HG03432 (cell line): ENCODE measurements at regions not wholly inside any gene's neighbourhood (a gene's known extent, or its start where the extent isn't known, plus 50 kb on each side); places are given as distances from the start of the nearest gene placed in this dataset.

ENCODE experiments used
- ATAC-seq: cut with Tn5 transposase; IDR thresholded peaks from one replicate; pipeline ENCODE4 v1.9.1; 2021; ENCODE audit warnings: mild to moderate bottlenecking, moderate library complexity; ENCODE audit not compliant: unreplicated experiment

DNA sequence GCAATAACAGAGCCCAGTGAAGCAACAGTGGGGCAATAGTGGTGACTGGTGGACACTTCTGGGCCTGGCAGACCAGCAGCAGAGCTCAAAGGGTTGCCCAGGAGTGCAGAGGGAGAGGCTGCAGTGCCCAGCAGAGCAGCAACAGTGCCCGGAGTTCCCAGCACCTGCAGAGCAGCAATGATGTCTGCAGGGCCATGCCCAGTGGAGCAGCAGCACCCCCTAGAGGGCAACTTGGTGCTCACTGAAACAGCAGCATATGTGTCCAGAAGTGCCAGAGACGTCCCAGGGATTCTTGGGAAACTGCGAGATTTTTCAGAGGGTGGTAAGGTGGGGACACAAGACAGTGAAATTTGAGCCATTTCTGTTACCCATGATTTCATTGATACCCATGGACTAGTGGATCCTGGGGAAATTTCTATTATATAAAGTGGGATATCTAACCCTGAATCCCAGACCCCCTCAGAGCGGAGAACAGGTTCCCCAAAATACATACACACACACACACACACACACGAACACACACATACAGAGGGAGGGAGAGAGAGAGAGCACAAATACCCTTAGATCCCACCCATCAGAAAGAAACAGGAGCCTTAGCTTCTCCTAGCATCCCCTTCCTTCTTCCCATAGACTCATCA lies 156.9 kb upstream of the GJB5 start:
- ATAC-seq = no peak

DNA sequence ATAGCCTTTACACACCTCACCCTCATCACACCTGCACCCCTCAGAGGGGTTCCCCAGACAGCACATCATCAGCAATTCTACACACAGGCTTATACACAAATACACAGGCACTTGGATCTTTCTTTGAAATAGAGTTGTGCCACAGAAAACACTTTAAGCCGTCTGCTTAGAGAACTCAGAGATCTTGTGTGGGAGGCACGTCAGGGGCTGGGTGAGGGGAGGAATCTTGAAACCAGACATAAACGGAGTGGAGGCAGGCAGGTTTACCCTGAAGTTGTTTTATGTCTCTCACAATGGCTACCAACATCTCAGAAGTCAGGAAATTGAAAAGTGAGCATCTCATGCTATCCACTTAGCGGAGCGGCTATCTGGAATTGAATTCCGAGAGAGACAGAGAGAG lies 151.9 kb upstream of the GJB5 start:
- ATAC-seq = no peak

DNA sequence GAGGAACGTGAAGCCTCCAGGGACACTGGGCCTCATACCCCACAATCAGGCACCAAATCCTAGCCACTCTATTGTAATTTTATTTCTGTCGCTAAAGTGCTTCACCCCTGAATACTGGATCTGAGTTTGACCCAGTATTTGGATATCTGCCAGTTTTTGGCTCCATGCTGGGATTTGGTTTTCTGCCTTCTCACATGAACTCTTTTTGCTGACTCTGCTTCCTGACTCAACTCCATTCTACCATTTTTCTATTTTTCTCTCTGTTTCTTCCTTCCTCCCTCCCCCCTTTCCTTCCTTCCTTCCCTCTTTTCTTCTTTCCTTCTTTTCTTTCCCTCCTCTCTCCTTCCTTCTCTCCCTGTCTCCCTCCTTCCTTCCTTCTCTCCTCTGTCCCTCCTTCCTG lies 151.3 kb upstream of the GJB5 start:
- no peak for ATAC-seq

DNA sequence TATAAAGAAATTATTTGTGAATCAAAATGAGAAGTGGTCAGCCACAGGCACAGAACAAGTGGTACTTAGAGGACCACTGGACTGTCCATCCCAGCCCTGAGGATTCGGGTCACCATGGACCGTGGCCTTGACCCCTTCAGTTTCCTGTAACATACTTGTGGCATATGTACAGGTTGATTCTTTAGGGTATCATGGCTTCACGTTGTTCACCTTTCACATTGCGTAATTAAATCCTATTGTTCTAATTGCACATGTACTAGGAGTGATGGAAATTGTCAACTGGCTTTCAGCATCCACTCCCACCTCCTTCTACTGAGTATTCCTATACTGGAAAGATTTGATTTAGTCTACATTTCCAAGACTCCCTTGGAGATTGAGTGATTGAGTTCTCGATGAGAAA lies 148.3 kb upstream of the GJB5 start:
- no peak for ATAC-seq

DNA sequence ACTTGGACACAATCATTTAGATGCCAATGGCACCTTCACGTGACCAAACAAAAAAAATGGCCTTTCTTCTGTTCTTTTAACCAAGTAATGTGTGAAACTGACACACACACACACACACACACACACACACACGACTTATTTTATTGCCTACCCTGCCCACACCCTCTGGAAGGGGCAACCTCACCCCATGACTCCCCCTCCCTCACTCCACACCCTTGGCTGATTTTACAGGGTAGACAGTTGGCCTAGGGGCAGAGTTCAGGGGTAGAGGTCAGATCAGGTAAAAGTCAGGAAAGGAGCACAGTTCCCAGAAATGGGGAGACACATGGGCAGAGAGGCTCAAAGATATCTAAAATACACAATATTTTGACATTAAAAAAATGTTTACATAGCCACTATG lies 144.8 kb upstream of the GJB5 start:
- no peak for ATAC-seq

DNA sequence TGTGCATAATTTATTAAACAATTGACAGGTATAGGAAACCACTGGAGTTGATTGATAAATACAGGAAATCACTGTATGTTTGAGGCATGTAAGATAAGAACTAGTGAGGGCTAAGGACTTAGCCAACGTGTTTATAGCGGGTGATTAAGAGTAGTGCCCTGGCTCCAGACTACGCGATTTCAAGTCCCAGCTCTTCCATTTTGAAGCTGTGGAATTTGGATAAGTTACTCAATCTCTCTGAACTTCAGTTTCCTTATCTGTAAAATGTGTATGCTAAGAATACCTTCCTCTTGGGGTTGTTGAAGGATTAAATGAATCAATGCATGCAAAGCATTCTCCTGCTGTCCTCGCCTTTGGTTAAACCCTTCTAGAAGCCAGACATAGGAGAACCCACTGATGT lies 143.3 kb upstream of the GJB5 start:
- ATAC-seq = no peak

DNA sequence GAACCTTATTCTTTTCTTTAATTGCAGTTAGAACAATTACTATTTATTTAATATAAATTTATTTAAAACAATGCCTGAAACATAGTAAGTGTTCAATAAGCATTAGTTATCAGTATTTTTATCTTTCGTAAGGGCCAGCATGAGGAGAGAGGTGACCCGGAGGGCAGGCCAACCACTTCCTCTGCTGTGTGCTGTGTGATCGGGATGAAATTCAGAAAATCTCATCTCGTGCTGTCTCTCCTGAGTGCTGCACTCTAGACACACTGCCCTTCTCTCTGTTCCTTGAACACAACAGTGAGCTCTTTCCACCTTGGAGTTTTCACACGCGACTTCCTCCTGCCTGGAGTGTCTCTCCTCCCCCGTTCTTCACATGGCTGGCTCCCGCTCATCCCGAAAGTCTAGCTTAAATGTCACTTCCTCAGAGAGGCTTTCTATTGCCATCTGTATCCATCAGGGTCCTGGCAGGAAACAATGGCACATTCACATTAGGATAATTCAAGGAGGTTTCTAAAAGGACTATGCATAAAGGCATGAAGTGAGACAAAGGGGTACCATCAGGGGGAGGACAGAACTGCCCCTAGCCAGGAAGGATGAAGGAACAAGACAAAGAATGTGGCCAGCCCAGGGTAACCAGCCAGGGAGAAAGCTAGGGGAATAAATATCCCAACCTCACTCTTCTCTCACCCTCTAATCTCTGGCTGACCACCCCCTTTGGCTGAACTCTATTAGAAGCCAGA lies 142.6 kb upstream of the GJB5 start:
- no peak for ATAC-seq

DNA sequence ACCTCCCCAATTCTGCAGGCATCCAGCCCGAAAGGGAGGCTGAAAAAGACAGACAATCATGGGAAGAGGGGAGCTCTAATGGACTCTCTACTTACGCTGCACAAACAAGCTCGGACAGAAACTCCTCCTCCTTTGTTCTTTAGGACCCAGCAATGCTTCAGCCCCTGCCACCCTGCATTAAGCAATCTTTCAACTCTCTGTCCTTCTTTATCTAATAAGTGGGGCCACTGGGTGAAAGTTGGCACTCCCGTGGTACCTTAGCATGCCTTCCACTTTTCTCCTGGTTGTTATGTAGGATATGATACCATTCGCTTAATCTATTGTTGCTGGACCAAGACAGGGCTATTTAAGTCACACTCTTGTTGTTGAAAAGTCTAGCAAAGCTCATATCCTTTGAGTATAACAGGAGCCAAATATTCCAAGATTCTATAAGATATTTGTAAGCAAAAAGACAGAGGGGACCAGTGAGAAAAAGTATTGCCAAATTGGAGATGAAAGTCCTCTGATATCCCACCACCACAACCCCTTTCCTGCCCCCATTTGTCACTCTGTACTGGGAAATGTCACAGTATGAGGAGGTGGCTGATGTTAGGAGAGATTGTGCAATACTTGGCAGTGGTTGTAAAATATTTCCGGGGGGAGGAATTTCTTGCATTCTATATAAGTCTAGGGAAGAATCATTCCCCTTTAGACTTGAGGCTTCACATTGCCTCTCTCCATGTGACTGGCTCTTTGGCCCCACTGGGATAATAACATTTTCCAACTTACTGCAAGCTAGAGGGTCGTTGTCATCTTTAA lies 137.3 kb upstream of the GJB5 start:
- ATAC-seq = no peak

DNA sequence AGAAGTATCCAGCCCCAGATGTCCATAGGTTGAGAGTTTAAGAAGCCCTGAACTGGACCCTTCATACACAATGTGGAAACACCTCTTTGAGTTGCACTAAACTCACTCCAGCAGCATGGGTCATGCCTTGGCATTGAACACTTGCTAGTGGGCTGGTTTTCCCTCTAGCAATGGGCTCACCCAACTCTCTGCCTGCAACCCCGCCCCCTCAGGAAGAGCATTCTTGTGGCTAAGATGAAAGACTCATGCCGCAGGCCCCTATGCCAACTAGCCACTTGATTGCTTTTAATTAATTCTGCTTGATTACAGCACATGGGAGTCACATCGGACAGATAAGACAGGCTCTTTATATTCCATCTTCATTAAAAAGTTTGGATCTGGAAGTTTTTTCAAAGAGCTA lies 136.5 kb upstream of the GJB5 start:
- no peak for ATAC-seq

DNA sequence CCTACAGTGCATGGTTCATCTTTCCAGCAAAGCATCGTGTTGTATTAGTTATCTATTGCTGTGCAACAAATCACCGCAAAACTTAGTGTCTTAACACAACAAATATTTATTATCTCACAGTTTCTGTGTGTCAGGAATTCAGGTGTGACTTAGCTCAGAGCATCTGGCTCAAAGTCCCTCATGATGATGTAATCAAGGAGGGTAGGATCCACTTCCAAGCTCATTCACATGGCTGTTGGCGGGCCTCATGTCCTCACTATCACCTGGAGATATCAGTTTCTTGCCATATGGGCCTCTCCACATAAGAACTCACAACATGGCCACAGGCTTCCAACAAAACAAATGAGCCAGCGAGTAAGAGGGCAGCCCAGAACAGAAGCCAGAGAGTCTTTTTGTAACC lies 135.6 kb upstream of the GJB5 start:
- no peak for ATAC-seq

DNA sequence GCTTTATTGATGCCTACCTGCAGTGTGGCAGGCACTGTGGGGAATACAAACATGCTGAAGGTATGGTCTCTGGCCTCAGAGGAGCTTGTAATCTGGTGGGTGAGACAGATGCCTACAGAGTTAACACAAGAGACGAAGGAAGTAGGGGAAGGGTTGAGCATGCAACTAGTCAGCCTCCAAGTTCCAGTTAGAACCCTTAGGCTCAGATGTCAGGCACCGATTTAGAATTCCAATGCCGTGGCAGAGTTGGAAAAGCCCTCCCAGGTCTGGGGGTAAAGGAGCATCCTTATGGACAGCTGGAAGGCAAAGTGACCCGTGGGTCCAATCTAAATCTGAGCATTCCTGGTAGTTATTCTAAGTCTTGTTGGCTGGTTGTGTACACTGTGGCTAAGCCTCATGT lies 132.9 kb upstream of the GJB5 start:
- no peak for ATAC-seq

DNA sequence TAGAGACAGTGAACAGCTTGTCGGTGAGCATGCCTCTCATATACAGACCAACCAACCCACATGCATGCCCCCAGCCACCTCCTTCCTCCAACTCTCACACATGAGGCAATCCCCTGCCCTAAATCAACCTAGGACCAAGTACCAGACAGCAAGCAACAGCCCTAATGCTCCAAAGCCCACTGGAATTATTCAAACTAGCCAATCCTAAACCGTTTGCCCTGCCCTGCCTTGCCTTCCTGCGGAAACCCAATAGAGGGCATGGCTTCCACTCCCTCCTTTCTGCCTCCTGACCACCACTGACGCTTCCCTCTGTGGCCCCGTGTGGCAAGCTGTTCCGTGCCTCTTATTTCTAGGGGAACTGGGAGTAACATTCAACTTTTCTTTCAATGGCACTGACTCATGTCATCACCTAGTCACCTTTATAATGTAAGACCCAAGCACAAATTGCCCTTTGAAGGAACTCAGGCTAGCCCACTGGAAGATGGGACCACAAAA lies 129.3 kb upstream of the GJB5 start:
- ATAC-seq = no peak

DNA sequence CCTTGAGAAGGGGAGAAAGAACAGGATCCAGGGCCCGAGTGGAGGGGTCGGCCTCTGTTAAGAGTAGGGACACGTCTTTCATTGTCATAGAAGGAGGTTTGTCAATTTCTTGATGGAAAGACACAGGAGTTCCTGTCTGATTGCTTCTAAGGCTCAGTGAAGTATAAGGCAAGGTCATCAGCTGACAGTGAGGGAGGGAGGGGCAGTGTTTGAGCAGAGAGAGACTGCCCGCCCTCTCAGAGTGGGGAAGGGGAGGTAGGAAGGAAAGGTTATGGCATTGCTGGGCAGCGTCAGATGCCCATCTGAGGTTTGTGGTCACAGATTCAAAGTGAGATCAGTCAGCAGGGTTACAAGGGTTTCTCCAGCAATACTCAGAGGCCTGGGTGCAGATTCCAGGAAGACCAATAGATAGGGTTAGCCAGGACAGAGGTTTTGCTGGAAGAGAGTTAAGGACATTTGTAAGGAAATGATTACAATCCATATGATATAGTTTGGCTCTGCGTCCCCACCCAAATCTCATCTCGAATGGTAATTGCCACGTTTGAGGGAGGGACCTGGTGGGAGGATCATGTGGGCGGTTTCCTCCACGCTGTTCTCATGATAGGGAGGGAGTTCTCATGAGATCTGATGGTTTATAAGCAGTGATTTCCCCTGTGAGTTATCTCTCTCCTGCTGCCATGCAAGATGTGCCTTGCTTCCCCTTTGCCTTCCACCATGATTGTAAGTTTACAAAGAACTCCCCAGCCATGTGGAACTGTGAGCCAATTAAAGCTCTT lies 127.2 kb upstream of the GJB5 start:
- no peak for ATAC-seq

DNA sequence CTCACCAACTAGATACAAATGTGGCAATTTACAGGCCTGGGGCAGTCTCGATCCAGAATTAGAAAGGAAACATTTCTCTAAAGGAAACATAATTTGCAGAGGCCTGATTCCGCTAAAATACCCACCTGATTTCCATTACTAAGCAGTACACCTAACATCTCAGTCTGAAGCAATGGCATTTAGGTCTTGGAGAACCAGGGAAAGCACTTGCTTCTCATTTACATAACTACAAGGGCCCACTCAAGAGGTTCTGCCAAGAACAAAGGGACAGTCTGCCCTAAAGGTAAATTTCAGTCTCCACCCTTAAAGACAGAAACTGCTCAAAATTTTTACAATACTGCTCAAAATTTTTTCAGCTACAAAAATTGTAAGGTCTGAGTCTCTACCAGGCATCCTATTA lies 123.7 kb upstream of the GJB5 start:
- no peak for ATAC-seq

DNA sequence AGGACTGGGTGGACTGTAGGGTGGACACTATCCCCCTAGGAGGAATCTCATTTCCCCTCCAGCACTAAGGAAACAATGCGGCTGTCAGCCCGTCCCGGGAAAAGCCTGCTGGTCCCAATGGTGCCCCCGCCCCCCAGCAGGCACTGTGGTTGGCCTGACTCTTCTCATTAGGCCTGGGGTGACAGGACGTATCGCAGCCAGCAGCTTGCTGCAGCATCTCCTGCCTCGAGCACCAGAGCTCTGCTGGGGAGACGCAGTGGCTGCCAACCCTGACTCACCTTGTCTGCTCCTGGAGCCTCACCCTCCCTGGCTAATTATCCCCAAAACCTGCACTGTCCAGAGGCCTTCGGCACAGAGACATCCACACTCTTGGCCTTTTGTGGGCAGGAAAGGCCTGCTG lies 115.1 kb upstream of the GJB5 start:
- no peak for ATAC-seq

DNA sequence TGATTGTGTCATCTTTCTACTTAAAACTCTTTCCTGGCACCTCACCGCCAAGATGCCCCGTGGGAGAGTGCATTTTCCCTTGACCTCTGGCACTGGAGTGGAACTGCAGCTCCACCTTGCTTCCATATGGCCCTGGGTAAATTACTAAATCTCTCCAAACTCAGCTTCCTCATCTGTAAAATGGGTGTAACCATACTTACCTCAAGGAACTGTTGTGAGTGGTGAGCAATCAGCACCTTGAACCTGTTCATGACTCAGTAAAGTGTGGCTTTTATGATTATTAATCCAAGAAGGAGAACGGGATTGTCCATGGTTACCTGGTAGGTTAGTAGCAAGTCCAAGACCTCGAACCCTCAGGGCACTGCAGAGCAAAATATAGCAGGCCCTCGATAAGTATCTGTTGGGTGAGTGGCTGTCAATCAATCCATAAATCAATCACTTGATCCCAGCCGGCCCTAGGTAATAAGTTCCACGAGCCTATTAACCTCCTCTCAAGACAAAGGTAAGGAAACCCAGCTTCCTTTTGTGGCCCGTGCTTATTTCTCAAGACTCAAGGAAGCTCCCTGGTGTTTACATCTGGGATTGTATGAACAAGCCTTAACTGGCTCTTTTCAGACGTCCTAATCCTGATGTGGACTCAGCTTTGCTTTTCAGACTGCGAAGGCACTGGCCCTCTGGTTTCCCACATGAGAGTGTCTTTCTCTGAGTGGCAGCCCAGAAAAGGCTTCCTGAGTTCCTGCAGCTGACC lies 114.0 kb upstream of the GJB5 start:
- no peak for ATAC-seq

DNA sequence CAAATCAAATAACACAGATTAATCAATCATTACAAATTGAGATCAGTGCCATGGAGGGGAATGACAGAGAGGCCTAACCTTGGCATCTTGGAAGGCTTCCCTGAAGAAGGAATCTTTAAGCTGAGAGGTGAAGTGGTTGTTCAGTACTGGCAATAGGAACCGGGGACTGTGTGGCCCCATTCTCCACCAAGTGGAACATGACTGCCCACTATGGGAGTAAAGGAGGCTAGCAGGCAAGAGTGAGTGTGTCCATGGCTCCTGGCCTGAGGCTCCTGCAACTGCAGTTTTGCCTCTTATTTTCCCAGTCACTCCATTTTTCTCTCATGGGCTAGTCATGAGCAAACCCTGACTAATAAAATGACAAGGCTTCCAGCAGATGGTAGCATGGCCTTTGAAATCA lies 112.2 kb upstream of the GJB5 start:
- ATAC-seq = no peak

DNA sequence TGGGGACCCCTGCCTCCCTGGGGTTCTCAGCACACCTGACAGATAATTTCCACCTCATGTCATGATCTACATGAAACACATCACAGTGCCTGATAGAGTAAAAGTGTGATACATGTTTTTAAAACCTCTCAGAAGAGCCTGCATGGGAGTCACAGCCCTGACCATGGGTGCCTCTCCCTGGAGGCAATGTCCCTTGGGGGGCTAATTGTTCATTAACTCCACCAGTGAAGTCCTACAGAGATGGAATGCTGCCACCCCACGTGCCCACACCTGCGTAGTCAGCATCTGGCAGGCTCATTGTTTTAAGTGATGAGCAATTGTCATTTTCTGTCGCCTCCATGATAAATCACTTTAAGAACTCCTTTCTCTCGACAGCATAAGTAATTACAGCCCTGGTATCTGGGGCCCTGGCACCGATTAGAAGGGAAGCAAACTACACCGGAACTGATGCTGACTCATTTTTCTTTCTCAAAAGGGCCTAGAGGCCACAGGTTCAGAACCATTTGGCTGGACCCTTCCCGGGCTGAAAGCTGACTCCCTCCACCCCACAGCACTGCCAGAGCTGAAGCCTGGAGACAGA lies 109.6 kb upstream of the GJB5 start:
- ATAC-seq = no peak

DNA sequence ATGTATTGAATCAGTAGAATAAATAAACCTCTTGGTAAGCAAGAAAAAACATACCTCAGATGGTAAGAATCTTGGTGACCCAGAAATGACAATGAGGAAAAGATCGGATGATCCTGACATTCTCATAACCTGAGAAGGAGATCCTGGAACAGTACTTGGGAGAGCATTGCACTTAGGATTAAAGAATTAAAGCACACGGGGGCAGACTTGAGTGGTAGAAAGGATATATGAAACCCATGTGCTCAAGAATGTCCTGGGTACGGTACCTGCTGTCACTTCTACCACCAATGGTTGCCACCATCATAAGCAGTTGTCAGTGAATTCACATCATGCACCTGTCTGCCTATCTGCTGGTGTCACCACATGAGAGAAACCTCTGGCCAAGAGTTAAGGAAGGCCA lies 108.9 kb upstream of the GJB5 start:
- no peak for ATAC-seq

DNA sequence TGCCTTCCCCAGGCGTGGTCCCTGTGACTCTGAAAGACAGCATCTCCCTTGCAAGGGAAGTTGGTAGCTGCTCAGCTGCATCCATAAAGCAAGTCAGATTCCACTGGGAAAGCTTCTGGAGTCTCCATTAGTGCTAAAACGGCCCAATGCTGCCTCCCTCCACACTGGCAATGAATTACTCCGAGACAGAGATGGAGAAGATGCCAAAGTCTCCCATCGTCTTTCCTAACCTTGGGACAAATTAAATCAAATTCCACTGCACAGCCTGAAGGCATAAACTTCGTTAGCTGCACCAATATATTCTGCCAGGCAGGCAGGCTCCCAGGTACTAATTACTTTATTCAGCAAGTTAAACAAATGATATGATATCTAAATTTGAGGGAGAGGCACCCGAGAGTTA lies 106.3 kb upstream of the GJB5 start:
- no peak for ATAC-seq
